Activated CD4-positive, alpha-beta memory T cell treated with anti-CD3 and anti-CD28 coated beads for 36 hours (primary cell): ENCODE measurements at regions not wholly inside any gene's neighbourhood (a gene's known extent, or its start where the extent isn't known, plus 50 kb on each side); places are given as distances from the start of the nearest gene placed in this dataset.
"Not testable (repeated sequence)": the region's sequence is repeated elsewhere in the genome, so short reads cannot be mapped to it uniquely, and the experiment has no call there.

Experiments used
- CTCF ChIA-PET: fragments of 350-600 bp; sonication (Branson Sonifier 250); formaldehyde crosslinking; loops from one replicate; lab custom pipeline; 2021; ENCODE audit warnings: antibody characterized with exemption, inconsistent platforms; lab: Charles Lee
- POLR2A ChIA-PET: fragments of 350-600 bp; sonication (Branson Sonifier 250); formaldehyde crosslinking; loops from one replicate; lab custom pipeline; 2021; ENCODE audit warnings: antibody characterized with exemption; lab: Charles Lee
- DNase-seq: peaks from one replicate; pipeline ENCODE4 v3.0.0-alpha.2; 2020
- H3K27ac Mint-ChIP-seq: one replicate; pipeline ENCODE4 v1.8.0; 2021; ENCODE audit warnings: mixed read lengths
- H3K27me3 Mint-ChIP-seq: one replicate; pipeline ENCODE4 v1.8.0; 2021; ENCODE audit warnings: mixed read lengths
- H3K36me3 Mint-ChIP-seq: one replicate; pipeline ENCODE4 v1.8.0; 2021; ENCODE audit warnings: mixed read lengths
- H3K4me1 Mint-ChIP-seq: one replicate; pipeline ENCODE4 v1.8.0; 2021; ENCODE audit warnings: low read depth, mixed read lengths
- H3K4me3 Mint-ChIP-seq: one replicate; pipeline ENCODE4 v1.8.0; 2021; ENCODE audit warnings: mild to moderate bottlenecking, mixed read lengths
- H3K9me3 Mint-ChIP-seq: one replicate; pipeline ENCODE4 v1.8.0; 2021; ENCODE audit warnings: mixed read lengths
- intact Hi-C: fragments of 100-400 bp; cut with micrococcal nuclease; formaldehyde crosslinking; loops from one replicate; pipeline ENCODE4 v1.15.1; 2023

- Mint-ChIP-seq H3K36me3 (no peaks in the 10 kb centered on the region), H3K27me3 (peaks cover 1% of the 10 kb centered on the region), H3K9me3 (no peaks in the 10 kb centered on the region), H3K4me1 (no peaks in the 10 kb centered on the region), H3K4me3 (no peak overlapping the region), H3K27ac (no peak overlapping the region)
- CTCF ChIA-PET: no interaction called here
- POLR2A ChIA-PET: no interaction called here
- no peak for DNase-seq
- intact Hi-C loops: no loop called here
These were observed 509.2 kb downstream of the LTN1 start for GRCh38 chr21:28483301-28484035.

DNA sequence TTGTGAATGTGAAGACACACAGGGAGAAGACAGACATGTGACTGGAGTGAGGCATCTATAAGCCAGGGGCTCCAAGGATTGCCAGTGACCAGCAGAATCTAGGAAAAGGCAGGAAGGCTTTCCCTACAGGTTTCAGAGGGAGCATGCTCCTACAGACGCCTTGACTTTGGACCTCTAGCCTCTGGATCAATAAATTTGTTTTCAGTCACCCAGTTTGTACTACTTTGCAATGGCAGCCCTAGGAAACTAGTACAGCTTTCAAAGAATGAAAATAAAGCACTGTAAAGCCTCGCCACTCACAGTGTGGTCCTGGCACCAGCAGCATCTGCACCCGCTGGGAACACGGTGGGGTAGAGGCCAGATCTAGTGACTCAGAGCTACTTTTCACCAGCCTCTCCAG lies 510.0 kb downstream of the LTN1 start:
- Mint-ChIP-seq H3K27me3 (peaks cover 1% of the 10 kb centered on the region), H3K4me1 (no peaks in the 10 kb centered on the region), H3K4me3 (no peak overlapping the region), H3K27ac (no peak overlapping the region), H3K36me3 (no peaks in the 10 kb centered on the region), H3K9me3 (no peaks in the 10 kb centered on the region)
- ChIA-PET CTCF (no interaction called here), POLR2A (no interaction called here)
- intact Hi-C loops: no loop called here
- DNase-seq: no peak

GRCh38 chr21:28480470-28480869 lies 512.2 kb downstream of the LTN1 start:
- Mint-ChIP-seq H3K9me3 (no peaks in the 10 kb centered on the region), H3K27ac (no peak overlapping the region), H3K27me3 (no peaks in the 10 kb centered on the region), H3K36me3 (no peaks in the 10 kb centered on the region), H3K4me3 (no peak overlapping the region), H3K4me1 (no peaks in the 10 kb centered on the region)
- CTCF ChIA-PET: no interaction called here
- intact Hi-C loops: no loop called here
- POLR2A ChIA-PET: no interaction called here
- no peak for DNase-seq

DNA sequence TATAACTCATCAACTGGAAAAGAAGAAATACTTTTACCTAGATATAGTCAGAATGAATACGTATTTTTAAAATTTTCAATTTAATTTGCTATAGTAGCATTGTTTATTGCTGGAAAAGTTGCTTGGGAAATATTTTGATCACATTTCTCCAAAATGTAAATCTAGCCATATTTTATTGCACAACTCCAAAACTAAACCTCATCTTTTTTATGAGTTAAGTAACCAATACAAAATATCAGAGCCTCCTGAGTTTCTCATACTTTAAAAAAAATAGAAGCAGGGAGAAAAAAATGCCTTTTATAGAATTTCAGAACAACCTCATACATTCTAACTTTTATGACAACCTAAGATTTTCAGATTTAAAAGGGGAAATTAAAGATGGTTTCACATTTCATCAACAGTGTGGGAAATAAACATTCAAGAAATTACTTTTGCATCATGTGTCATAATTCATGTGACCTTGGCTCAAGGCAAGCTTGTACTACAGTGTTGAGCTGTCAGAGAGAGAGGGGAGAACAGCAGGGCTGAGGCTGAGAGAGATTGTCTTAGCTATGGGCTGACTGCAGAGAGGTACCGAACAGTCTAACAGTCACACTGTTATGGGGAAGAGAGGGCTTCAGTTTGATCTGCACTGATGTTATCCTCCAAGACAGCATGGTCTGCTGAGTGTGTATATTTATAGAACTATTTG lies 519.0 kb downstream of the LTN1 start:
- no peaks in the 10 kb centered on the region for H3K36me3 Mint-ChIP-seq
- no peak overlapping the region for H3K27ac Mint-ChIP-seq
- DNase-seq: no peak
- H3K27me3 Mint-ChIP-seq: peaks cover 5% of the 10 kb centered on the region
- no peaks in the 10 kb centered on the region for H3K4me1 Mint-ChIP-seq
- ChIA-PET CTCF (no interaction called here), POLR2A (no interaction called here)
- intact Hi-C loops: no loop called here
- H3K9me3 Mint-ChIP-seq: no peaks in the 10 kb centered on the region
- no peak overlapping the region for H3K4me3 Mint-ChIP-seq

DNA sequence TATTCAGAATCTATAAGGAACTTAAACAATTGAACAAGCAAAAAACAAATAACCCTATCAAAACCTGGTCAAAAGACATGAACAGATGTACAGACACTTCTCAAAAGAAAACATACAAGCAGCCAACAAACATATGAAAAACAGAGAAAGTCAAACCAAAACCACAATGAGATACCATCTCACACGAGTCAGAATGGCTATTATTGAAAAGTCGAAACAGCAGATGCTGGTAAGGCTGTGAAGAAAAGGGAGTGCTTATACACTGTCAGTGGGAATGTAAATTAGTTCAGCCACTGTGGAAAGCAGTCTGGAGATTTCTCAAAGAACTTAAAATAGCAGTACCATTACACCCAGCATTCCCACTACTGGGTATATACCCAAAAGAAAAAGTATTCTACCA lies 520.1 kb downstream of the LTN1 start:
- H3K27me3 Mint-ChIP-seq, H3K4me3 Mint-ChIP-seq, H3K9me3 Mint-ChIP-seq, H3K36me3 Mint-ChIP-seq, H3K4me1 Mint-ChIP-seq, H3K27ac Mint-ChIP-seq, POLR2A ChIA-PET, intact Hi-C loops, CTCF ChIA-PET, DNase-seq: not testable (repeated sequence)

GRCh38 chr21:28464988-28465387 lies 527.7 kb downstream of the LTN1 start:
- Mint-ChIP-seq H3K4me1 (no peaks in the 10 kb centered on the region), H3K9me3 (no peaks in the 10 kb centered on the region), H3K27ac (no peak overlapping the region), H3K27me3 (peaks cover 4% of the 10 kb centered on the region), H3K4me3 (no peak overlapping the region), H3K36me3 (no peaks in the 10 kb centered on the region)
- CTCF ChIA-PET: no interaction called here
- POLR2A ChIA-PET: no interaction called here
- no peak for DNase-seq
- intact Hi-C loops: no loop called here

DNA sequence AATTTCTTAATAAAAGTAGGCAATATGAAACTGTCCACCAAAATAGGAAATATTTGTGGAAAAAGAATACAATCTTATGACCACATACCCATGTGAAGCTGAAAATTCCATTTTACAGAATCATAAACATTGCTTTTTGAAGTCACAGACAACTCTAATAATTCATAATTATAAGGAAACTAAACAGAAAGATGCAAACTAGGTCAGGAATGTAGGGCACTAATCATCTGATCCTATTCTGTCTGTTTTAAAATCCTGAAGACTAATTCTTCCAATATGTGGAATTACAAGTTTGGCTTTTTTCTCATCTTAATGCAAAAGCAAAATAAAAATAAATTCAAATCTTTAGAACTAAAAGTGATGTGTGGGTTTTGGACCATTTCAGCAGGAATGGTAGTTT lies 528.6 kb downstream of the LTN1 start:
- Mint-ChIP-seq H3K4me1 (no peaks in the 10 kb centered on the region), H3K36me3 (no peaks in the 10 kb centered on the region), H3K27ac (no peak overlapping the region), H3K27me3 (peaks cover 3% of the 10 kb centered on the region), H3K4me3 (no peak overlapping the region), H3K9me3 (no peaks in the 10 kb centered on the region)
- CTCF ChIA-PET: no interaction called here
- POLR2A ChIA-PET: no interaction called here
- intact Hi-C loops: no loop called here
- no peak for DNase-seq

DNA sequence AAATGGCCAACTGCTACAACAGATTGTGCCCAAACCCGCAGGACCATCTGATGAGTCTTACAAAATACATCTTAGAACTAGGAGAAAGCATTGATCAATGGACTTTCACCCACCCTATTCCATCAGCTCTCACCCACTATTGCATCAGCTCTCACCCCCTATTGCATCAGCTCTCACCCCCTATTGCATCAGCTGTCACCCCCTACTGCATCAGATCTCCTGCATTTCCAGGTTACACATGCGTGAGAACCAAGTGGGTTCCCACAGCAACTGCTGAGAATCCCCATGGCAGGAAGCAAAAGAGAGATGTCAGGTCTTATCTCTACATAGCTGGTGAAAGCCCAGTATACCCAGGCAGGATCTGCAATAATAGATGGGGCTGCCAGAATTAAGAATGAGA lies 533.5 kb downstream of the LTN1 start:
- no peak overlapping the region for H3K27ac Mint-ChIP-seq
- no peak for DNase-seq
- intact Hi-C loops: no loop called here
- CTCF ChIA-PET: no interaction called here
- POLR2A ChIA-PET: no interaction called here
- no peak overlapping the region for H3K4me3 Mint-ChIP-seq
- no peaks in the 10 kb centered on the region for H3K9me3 Mint-ChIP-seq
- no peaks in the 10 kb centered on the region for H3K36me3 Mint-ChIP-seq
- H3K4me1 Mint-ChIP-seq: no peaks in the 10 kb centered on the region
- no peaks in the 10 kb centered on the region for H3K27me3 Mint-ChIP-seq

GRCh38 chr21:28458446-28458845 lies 534.2 kb downstream of the LTN1 start:
- H3K27ac Mint-ChIP-seq: no peak overlapping the region
- H3K4me1 Mint-ChIP-seq: no peaks in the 10 kb centered on the region
- DNase-seq: no peak
- CTCF ChIA-PET: no interaction called here
- no peaks in the 10 kb centered on the region for H3K27me3 Mint-ChIP-seq
- intact Hi-C loops: no loop called here
- no peaks in the 10 kb centered on the region for H3K36me3 Mint-ChIP-seq
- POLR2A ChIA-PET: no interaction called here
- H3K4me3 Mint-ChIP-seq: no peak overlapping the region
- H3K9me3 Mint-ChIP-seq: no peaks in the 10 kb centered on the region

DNA sequence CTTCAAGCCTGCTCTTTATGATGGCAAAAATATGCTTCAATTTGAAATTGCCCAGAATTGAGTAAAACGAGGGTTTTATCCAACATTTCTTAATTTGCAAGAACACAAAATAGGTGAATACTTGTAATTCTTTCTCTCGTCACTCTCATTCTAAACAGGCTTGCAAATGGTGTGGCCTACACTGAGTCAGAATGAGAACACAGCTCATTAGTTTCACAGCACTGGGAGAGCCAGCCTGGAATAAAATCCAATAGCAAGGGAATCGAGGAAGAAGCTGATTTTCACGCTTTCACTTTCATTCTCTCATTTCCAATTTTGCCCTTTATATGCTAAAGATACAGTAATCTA lies 537.5 kb downstream of the LTN1 start:
- Mint-ChIP-seq H3K36me3 (no peaks in the 10 kb centered on the region), H3K4me3 (no peak overlapping the region), H3K27me3 (no peaks in the 10 kb centered on the region), H3K9me3 (no peaks in the 10 kb centered on the region), H3K4me1 (no peaks in the 10 kb centered on the region), H3K27ac (no peak overlapping the region)
- ChIA-PET CTCF (no interaction called here), POLR2A (interaction anchor here (0.6 kb wide), 1 partner anchor 162 kb away, joined by 3 read pairs; no protein-coding TSS in a partner anchor)
- intact Hi-C loops: no loop called here
- no peak for DNase-seq

GRCh38 chr21:28454564-28455252 lies 538.0 kb downstream of the LTN1 start:
- H3K27ac Mint-ChIP-seq: no peak overlapping the region
- no peaks in the 10 kb centered on the region for H3K27me3 Mint-ChIP-seq
- no peaks in the 10 kb centered on the region for H3K36me3 Mint-ChIP-seq
- POLR2A ChIA-PET: interaction anchor here (0.6 kb wide), 1 partner anchor 163 kb away, joined by 3 read pairs; no protein-coding TSS in a partner anchor
- no peaks in the 10 kb centered on the region for H3K9me3 Mint-ChIP-seq
- H3K4me1 Mint-ChIP-seq: no peaks in the 10 kb centered on the region
- no peak overlapping the region for H3K4me3 Mint-ChIP-seq
- CTCF ChIA-PET: no interaction called here
- DNase-seq: no peak
- intact Hi-C loops: no loop called here

DNA sequence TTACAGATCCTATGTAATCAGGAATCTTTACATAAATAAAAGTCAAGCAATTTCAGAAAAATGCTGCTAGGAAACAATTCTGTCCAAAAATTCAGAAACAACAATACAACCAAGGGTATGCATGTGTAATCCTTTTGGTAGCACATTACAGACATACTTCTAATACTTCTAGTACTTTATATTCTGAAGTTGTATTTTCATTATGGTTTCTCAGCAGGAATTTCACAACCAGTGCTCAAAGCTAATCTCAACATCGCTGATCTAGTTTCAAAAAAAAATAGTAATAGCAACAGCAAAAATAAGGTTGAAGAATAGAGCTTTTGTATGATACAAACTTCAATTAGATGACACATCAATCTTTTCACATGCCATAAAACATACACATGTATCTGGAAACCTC lies 545.2 kb downstream of the LTN1 start:
- ChIA-PET POLR2A (no interaction called here), CTCF (interaction anchor here (1.7 kb wide), 1 partner anchor 298 kb away, joined by 6 read pairs; no protein-coding TSS in a partner anchor)
- no peak for DNase-seq
- Mint-ChIP-seq H3K4me1 (no peaks in the 10 kb centered on the region), H3K36me3 (no peaks in the 10 kb centered on the region), H3K27ac (no peak overlapping the region), H3K9me3 (peaks cover 2% of the 10 kb centered on the region), H3K4me3 (no peak overlapping the region), H3K27me3 (no peaks in the 10 kb centered on the region)
- intact Hi-C loops: no loop called here
